HG03039 (cell line): ENCODE measurements at regions not wholly inside any gene's neighbourhood (a gene's known extent, or its start where the extent isn't known, plus 50 kb on each side); places are given as distances from the start of the nearest gene placed in this dataset.

ENCODE experiments used
- ATAC-seq: cut with Tn5 transposase; IDR thresholded peaks from one replicate; pipeline ENCODE4 v1.9.1; 2021; ENCODE audit warnings: mild to moderate bottlenecking, moderate library complexity; ENCODE audit not compliant: unreplicated experiment

DNA sequence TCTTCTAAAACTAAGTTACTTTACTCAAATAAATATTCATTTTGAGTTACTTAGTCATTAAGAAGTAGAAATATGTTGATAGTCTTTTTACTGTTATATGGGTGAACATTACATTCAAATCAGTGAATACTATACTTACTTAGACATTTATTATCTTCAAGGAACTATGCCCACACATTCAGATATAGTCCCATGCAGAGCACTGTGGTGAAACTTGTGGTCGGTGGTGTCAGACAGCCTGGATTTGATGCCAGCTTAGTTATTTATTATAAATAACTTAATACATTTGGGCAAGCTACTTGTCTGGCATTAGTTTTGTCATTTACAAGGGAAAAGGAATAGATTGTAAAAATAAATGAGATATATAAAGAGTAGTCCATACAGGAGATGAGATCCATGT is 149.5 kb downstream of the RAP2B start:
- ATAC-seq: no peak

DNA sequence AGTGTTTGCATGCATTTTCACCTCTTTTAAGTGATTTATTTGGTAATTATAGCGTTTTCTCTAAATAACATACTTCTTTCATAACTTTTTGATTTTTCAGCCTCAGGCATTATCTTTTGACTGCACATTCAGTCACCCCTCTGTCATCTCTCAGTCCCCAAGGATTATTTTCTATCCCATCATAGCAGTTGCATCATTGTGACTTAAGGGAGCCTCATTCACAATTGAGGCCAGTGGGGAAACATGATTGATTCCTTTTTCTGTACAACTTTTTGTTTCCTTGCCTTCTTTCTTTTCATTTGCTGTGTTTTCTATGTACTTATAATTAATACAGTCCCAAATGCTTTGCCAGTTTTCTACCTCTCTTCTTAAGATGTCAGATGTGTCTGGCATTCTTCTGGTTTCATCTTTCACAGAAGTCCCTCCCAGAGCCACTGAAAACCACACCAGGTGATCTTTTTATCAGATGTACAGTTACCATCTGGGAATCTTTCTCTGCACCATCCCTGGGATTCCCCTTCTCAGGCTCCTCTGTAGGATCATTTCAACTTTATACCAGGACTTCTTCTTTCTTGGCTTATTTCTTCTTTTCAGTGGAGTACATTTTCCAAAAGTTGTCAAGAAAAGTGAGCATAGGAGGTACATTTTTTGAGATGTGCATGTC is 151.4 kb downstream of the RAP2B start:
- ATAC-seq: no peak

DNA sequence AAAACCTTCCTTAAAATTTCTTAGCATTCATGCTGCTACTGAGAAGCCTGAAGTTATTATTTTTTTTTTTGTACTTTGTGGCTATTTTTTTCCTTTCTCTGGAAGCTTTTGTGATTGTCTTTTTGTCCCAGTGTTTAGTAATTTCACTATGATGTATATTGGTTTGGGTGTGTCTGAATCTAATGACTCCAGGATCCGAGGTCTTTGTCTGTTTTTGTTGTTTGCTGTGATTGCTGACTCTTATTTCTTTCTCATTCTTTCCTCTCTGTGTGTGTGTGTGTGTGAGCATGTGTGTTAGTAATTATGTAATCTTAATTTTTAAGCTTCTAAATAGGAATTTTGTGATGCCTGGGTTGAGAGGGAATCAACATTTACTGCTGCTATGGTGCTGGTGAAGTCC is 152.0 kb downstream of the RAP2B start:
- no peak for ATAC-seq

DNA sequence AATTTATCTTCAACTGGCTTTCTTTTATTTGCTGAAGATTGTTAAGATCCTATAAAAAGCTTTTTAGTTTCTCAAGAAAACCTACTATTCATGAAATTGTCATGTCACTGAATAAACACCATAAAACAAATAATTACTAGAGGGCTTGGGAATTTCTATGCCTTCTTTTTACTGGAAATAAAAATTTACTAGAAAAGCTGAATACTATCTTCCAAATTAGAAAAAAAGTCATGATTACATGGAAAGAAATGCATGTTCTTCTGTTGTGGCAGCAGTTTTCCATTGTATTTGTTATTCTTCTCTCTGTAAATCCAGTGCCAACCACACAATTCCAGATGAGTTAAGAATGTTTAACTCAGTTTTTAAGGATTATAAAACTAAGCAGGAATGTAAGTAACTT is 153.8 kb downstream of the RAP2B start:
- ATAC-seq: no peak

DNA sequence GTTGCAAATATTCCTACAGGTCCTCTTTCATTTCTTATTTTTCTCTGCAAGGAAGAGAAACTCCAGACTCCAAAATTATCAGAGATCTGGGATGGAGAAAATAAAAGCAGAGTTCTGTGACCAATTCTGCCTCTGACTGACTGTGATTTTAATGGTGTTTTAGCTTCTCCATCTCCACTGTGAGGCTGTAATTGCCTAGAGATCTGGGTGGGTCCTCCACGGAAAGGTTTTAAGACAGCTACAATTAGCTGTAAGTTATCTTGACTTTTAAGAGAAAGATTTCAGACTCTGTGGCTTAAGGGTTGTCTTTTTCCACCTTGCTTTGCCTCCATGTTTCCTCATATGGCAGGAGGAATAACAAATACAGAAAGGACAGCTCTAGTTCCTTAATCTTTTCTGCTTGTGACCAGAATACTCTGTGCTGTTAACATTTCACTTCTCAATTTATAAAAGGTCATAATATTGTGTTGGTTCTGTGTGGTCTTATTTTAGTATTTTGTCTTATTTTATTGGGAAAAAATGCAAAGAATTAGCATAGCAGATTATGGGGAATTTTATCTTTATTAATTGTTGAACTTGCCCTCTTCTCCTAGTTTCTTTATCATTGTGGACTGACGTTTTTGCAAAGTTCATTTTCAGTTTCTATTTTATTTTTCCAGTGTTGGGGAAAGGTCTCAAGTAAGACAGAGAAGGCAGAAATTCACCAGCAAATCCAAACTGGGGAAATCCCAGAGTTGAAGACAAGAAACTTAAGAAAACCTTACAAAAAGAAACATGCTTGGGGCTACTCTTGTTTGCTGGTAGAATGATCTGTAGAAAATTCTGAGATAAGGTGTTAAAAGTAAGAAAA is 157.9 kb downstream of the RAP2B start:
- ATAC-seq: peak; percentile 53

DNA sequence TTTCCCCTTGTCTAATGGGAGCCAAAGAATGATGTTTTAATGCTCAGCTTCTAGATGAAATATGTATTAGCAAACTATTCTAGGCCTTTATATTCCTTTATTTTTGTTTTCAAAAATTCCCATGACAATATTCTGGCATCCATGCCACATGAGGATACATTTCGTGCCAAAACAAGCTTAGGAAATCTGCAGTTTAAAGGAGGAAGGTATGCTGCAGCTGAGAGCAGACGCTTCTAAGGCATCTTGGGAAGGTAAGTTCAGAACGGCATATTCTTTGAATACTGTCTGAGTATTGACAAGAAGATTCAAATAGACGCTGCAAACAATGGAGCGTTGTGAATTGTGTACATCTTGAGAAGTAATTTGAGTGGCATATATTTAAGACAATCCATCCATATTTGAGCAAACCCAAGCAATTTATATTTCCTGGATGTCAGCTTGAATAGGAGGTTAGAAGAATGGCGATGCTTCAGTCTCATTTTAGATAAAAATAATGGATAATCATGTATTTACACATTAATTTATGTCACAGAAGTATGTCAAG is 158.6 kb downstream of the RAP2B start:
- no peak for ATAC-seq

DNA sequence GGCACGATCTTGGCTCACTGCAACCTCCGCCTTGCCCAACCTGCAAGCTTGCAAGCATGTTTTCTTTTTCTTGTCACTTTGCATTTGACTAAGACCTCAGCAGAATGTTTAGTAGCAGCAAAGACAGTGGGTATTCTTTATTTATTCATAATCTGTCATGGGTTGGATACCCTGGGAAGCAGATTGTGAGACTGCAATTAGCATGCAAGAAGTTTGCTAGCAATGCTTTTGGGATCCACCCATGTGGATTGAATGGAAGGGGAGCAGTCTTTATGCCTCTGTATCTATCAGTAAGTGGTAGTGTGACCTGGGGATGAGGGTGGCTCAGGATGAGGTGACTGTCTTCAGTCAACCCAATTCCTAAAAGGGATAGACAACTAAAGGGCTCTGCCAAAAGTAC is 166.7 kb downstream of the RAP2B start:
- no peak for ATAC-seq

DNA sequence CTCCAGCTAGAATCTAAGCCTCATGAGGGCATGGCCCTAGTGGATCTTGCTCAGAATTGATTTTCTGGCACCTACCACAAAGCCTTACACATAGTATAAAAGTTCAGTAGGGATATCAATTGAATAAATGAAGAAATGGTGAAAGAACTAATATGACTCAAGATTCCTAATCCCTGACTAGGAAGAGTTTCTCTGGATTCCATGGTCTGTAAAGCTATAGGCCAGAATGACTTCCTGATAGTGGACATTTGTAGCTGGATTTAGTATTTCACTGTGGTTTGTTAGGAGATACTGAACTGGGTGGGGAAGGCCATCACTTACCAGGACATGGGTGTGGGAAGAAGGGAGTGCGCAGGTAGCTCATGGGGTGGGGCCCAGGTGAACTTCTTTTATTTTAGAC is 168.9 kb downstream of the RAP2B start:
- ATAC-seq: no peak

DNA sequence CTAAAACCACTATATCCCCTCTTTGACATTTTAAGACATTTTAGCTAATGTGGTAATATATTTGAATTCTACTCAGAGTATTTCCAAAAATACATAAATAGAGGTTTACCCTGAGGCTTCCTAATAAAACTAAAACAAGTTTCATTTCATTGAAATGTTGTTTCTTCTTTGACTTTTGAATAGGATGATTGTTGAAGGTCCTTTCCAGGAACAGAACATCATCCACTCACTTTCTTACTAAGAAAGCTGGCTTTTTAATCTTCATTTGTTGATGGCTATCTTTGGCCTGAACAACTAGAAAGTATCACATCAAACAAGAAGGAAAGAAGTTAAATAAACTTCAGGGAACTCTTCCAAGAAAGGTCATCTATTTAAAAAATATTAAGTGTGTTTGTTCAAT is 169.7 kb downstream of the RAP2B start:
- ATAC-seq: no peak

DNA sequence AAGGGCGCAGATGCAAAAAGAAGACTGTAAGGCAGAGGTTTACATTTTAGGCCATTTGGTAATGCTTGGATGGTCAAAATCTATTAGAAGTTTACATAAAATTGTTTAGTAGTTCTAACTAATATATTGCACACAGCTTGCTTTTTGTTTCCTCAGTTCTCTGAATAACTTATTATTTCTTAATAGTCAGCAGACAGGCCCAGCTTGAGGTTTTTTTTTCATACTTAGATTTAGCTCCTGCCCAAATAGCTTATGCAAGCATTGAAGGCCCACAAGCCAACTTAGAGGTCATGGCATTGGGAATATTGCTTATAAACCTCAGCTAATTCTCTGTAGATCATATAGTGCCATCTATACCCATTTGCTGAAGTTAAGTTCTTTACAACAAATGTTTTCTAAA is 172.5 kb downstream of the RAP2B start:
- no peak for ATAC-seq

DNA sequence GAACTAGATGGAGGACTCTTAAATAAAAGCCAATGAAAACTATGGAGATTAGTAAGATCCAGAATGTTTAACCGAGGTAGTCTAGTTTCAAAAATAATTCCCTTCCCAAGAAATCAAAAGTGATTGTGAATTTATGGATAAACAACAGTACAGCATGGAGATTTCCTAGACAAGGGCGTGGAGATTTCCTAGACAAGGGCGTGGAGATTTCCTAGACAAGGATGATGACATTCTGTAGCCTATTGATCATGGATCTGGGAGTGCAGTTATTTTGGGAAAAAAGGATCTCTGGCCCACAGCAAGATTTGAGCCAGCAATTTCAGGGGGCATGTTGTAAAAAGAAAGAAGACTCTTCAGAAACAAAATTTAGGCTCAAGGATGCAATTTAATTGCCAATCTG is 175.3 kb downstream of the RAP2B start:
- no peak for ATAC-seq

DNA sequence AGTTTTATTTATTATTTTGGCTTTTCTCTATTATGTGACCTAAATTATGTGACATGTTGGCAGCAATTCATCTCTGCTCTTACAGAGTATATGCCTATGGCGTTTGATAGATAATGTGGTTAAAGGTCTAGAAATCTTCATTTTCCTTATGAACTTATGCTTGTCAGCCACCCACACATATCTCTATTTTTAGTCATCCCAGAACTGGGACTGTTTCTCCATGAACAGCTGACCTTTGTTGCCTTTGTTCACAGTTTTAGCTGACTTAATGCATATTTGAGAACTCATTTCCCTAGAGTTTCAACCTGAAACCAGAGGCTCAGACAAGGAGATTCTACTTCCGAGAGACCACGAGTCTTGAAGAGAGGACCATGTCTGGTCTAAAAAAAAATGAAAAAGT is 176.5 kb downstream of the RAP2B start:
- ATAC-seq: no peak

DNA sequence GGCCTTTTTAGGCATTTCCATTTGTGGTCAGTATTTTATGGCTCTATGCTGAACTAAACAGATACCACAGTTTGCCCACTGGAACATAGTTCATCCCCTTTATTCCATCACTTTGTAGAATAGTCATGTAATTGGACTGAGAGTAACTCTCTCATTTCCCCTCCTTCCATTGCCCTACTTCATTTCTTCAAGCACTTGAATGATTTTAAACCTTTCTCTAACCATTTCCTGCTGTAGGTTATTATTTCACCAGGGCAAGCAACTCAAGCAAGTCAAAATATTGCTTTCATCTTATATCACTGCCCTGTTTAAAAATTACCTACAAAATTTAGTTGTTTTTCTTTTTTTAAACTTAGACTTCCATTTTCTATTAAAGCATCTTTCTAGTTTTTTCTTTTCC is 177.0 kb downstream of the RAP2B start:
- ATAC-seq: no peak

DNA sequence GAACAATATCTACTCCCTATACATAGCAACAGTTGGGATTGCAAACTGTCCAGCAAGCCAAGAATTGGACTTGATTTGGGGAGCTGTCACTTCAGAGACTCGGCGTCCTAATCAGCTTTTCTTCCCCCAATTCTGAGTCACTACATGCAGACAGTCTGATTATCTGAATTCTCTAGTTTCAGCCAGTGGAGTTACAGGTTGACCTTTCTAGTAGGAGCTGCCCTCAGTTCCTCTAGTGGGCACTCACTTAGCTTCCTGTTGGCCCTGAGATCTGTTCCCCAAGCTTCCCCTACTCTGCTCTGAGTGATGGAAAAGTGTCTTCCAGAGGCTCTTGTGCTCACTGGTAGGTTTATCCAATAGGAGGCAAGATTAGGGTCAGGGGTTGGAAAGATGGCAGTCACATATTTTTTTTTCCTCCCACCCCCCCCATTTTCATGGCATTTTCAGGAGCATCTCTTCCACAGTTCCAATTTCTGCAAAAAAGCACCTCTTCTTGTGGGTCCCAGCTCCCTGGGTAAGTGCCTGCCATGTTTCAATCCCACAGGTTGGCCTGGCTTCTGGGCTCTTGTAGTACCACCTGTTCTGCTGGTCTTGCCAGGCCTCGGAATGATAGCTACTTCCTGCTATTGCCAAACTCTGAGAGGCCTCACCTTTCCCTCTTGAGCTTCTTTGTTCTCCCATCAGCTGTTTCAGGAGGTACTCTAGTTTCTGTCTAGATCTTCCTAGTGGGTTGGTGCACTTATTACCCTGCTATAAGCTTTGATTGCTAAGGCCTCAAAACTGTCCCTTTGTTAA is 182.2 kb downstream of the RAP2B start:
- ATAC-seq: no peak

DNA sequence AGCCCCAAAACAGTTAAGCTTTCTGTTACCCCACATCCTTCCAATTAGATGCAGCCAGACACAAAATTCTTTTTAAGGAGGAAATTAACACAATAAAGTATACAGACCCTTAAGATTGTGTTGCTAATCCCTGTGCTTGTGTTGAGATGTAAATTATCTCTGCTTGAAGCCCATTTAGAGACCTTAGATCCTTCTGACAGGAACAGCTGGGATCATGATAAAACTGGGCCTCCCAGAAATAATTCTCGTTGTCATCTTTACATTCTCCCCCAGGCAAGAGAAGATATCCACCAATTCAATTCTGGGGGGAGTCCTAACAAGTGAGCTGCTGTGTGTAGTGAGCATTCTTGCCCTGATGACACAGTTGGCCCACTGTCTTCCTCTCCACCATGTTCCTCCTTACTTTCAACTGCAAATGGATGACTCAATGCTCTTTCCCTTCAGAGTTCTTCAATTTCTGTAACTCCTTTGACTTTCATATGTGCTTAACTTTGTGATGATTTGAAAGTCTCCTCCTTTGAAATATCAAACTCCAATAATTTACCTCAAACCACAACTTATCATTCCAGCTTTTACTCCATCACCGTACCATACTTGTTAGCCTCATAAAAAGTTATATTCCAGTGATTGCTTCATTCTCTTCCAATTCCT is 186.6 kb downstream of the RAP2B start:
- no peak for ATAC-seq

DNA sequence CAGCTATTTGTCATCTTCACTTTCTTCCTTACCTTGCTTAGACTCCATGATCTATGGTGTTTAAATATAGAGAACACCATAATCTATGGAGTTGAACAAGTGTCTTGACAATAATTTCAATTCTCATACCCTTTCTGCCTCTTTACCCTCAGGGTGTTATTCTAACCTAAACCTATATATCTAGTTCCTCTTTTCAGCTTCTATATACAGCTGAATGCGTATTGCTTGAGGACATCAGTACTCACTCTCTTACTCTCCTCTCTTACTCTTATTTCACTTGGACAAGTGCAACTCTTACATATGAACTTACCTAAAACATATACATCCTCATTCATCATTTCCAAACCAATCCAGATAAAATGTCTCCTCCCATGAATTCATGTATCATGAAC is 187.1 kb downstream of the RAP2B start:
- no peak for ATAC-seq

DNA sequence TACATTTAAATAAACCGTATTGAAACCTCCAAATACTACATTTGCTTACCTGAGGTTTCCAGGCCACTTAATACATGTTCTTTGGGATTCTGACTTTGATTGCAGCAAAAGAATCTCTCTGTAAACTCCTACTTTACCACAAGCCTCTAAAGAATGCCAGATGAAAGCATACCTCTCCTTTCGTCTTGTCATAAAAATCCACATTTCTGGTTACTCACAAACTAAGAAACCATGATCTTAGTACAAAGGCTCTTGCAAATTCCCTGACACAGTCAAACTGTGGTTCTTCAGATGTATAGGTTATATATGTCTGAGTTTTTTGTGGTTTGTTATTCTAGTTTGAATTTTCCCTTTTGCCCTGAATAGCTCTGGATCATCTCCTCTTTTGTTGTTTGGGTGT is 188.4 kb downstream of the RAP2B start:
- no peak for ATAC-seq

DNA sequence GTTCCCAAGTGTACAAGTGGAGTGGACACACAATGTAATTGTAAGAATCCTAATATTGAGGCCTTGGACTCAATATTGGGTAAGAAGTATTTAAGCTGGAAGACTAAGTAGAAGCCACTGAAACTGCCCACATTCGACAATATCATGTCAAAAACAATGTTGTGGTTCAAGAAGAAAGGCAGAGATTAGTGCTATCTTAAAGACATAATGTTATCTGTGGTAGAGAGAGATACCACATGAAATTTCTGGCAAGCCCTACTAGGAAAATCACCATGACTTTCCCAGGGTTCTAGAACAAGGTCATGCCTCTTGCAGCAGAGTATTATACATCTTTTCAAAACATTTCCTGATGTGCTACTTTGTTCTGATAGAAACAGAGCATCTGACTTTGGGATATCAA is 192.6 kb downstream of the RAP2B start:
- ATAC-seq: no peak

DNA sequence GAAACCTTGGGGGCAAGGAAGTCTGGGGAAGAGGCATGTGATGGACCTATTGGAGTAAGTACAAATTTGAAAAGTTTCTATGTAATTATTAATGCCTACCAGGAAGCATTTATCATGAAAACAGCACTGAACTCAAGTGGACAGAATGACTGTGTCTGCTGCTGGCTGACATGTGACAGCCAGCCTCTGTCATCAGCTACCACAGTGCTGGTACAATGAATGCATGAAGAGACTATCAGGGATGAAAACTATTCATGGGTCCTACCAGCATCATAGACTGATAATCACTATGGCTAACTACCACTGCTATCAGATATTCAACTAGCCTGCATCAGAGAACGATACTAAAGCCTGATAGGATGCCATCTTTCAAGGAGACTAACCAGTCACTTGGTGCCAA is 193.5 kb downstream of the RAP2B start:
- no peak for ATAC-seq

DNA sequence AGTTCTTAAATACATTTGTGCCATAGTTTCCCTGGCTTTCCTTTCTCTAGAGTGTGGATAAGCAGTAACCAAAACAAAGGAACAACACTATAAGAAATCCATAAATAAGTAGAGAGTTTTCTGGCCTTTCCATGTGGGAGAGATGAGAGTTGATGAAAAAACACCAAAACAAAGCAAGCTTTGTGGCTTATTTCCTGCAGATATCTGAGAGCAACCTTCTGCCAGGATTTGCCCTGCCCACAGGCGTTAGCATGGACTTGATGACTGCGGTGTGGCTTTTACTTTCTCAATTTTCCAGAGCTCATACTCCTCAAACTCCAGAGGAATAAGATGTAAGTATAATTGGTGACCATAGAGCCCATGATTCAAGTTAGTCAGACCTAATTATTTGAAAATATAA is 194.9 kb downstream of the RAP2B start:
- ATAC-seq: no peak

DNA sequence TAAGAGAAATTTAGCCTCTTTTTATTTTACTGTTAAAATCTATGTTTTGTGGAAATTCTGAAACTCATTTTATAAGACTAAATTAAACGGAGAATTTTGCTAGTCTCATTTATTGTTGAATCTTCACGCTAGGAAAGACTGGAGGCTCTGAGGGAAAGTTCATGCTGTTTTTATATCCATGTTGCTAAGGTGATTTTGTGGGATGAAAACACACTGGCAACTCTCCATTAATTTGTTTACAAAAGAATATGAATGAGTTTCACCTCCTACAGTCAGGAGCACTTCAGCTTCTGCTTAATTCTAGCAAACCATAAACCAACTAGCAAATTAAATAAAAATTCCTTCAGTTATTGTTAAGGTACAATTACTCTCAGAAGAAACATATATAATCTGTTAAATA is 195.4 kb downstream of the RAP2B start:
- ATAC-seq: no peak
